ENCODE measurements at regions not wholly inside any gene's neighbourhood (a gene's known extent, or its start where the extent isn't known, plus 50 kb on each side); places are given as distances from the start of the nearest gene placed in this dataset.

DNA sequence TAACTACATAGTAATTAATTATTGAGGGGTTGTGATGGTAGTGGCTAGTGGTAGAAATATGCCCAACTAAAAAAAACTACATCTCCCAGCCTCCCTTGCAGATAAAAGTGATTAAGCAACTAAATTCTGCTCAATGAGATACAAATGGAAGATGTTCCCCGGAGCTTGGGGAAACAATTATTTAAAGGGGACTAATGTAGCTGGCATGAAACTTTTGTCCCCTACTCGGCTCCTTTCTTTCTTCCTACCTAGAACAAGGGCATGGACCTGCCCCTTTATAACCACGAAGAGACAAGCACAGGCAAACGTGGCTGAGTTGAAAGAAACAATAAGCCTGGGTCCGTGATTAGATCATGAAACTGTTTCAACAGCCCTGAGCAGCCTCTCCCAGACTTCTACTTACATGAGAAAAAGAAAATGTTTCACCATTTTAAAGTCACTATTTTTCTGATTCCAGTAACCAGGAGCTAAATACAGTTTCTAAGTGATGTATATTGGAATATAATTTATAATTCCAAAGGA is 236.9 kb downstream of the SCG2 start:
- TF ChIP-seq, protein P1, sequence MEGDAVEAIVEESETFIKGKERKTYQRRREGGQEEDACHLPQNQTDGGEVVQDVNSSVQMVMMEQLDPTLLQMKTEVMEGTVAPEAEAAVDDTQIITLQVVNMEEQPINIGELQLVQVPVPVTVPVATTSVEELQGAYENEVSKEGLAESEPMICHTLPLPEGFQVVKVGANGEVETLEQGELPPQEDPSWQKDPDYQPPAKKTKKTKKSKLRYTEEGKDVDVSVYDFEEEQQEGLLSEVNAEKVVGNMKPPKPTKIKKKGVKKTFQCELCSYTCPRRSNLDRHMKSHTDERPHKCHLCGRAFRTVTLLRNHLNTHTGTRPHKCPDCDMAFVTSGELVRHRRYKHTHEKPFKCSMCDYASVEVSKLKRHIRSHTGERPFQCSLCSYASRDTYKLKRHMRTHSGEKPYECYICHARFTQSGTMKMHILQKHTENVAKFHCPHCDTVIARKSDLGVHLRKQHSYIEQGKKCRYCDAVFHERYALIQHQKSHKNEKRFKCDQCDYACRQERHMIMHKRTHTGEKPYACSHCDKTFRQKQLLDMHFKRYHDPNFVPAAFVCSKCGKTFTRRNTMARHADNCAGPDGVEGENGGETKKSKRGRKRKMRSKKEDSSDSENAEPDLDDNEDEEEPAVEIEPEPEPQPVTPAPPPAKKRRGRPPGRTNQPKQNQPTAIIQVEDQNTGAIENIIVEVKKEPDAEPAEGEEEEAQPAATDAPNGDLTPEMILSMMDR (IDR thresholded peaks at IDR 0.05 in 4 of 5, conservative IDR thresholded peaks at IDR 0.05 in 1 of 5): no peak
- no peak for TF ChIP-seq POLR2A (IDR thresholded peaks at IDR 0.05)

Measured in gastrocnemius medialis (tissue), 4 donors.